Brain microvascular endothelial cell (primary cell): ENCODE measurements at regions not wholly inside any gene's neighbourhood (a gene's known extent, or its start where the extent isn't known, plus 50 kb on each side); places are given as distances from the start of the nearest gene placed in this dataset.

Source experiments
- DNase-seq: peaks from one replicate; pipeline ENCODE4 v3.0.0-alpha.2; 2020
- H3K27ac ChIP-seq: fragments of 250-450 bp; sonication (Bioruptor Pico); 2 replicates; pipeline ENCODE4 v1.5.1; 2020; ENCODE audit warnings: mild to moderate bottlenecking, moderate library complexity
- H3K27me3 ChIP-seq: fragments of 250-450 bp; sonication (Bioruptor Pico); replicated peaks from 2 replicates; pipeline ENCODE4 v1.5.1; 2020; ENCODE audit warnings: mild to moderate bottlenecking
- H3K36me3 ChIP-seq: fragments of 250-450 bp; sonication (Bioruptor Pico); replicated peaks from 2 replicates; pipeline ENCODE4 v1.5.1; 2020; ENCODE audit warnings: mild to moderate bottlenecking
- H3K4me3 ChIP-seq: 2 replicates; pipeline ENCODE4 v1.5.1; 2011; ENCODE audit warnings: low read depth, mild to moderate bottlenecking, control low read depth, low read length, moderate library complexity
- CTCF ChIP-seq: IDR thresholded peaks from 2 replicates; pipeline ENCODE4 v1.5.1; 2011; ENCODE audit warnings: low read depth, mild to moderate bottlenecking, moderate library complexity, low read length, control low read depth, inconsistent platforms; ENCODE audit errors: missing control alignments
- in situ Hi-C: cut with HindIII; loops from 2 replicates; pipeline ENCODE4 v1.10.0; 2017; ENCODE audit warnings: low sequenced_read_pairs, low pct_ligation_motif_present

GRCh38 chrX:124217304-124218251 lies 114.9 kb upstream of the TEX13D start:
- no peaks in the 10 kb centered on the region for H3K36me3 ChIP-seq
- DNase-seq = peak; percentile 53
- no peaks in the 10 kb centered on the region for H3K27me3 ChIP-seq
- no peak overlapping the region for H3K4me3 ChIP-seq
- H3K27ac ChIP-seq = peak overlapping the region; percentile 29
- TF ChIP-seq CTCF = no peak
- in situ Hi-C loops = no loop called here

GRCh38 chrX:124223524-124223923 lies 108.9 kb upstream of the TEX13D start:
- no peak overlapping the region for H3K4me3 ChIP-seq
- DNase-seq = no peak
- in situ Hi-C loops = no loop called here
- peak; percentile 34 for TF ChIP-seq CTCF
- H3K36me3 ChIP-seq = no peaks in the 10 kb centered on the region
- no peaks in the 10 kb centered on the region for H3K27me3 ChIP-seq
- H3K27ac ChIP-seq = no peak overlapping the region

GRCh38 chrX:124224528-124224927 lies 107.9 kb upstream of the TEX13D start:
- TF ChIP-seq CTCF = no peak
- H3K27ac ChIP-seq = no peak overlapping the region
- in situ Hi-C loops = no loop called here
- H3K27me3 ChIP-seq = no peaks in the 10 kb centered on the region
- DNase-seq = no peak
- H3K4me3 ChIP-seq = no peak overlapping the region
- H3K36me3 ChIP-seq = no peaks in the 10 kb centered on the region

- TF ChIP-seq CTCF = no peak
- Histone ChIP-seq H3K4me3 (no peak overlapping the region), H3K27ac (no peak overlapping the region), H3K27me3 (no peaks in the 10 kb centered on the region), H3K36me3 (no peaks in the 10 kb centered on the region)
- no peak for DNase-seq
- in situ Hi-C loops = no loop called here
Observed at GRCh38 chrX:124226129-124226528, 106.3 kb upstream of the TEX13D start.

GRCh38 chrX:124228849-124229248 lies 103.6 kb upstream of the TEX13D start:
- no peak for TF ChIP-seq CTCF
- no peaks in the 10 kb centered on the region for H3K36me3 ChIP-seq
- no peak for DNase-seq
- in situ Hi-C loops = no loop called here
- no peak overlapping the region for H3K27ac ChIP-seq
- H3K27me3 ChIP-seq = no peaks in the 10 kb centered on the region
- H3K4me3 ChIP-seq = no peak overlapping the region
